Activated naive CD8-positive, alpha-beta T cell treated with anti-CD3 and anti-CD28 coated beads for 36 hours (primary cell): ENCODE measurements at regions not wholly inside any gene's neighbourhood (a gene's known extent, or its start where the extent isn't known, plus 50 kb on each side); places are given as distances from the start of the nearest gene placed in this dataset.
"Not testable (repeated sequence)": the region's sequence is repeated elsewhere in the genome, so short reads cannot be mapped to it uniquely, and the experiment has no call there.

Experiments
- DNase-seq: peaks from one replicate; pipeline ENCODE4 v3.0.0; 2021
- H3K27ac Mint-ChIP-seq: one replicate; pipeline ENCODE4 v1.8.0; 2022; ENCODE audit warnings: mild to moderate bottlenecking, moderate library complexity, mixed read lengths
- H3K27me3 Mint-ChIP-seq: one replicate; pipeline ENCODE4 v1.8.0; 2022; ENCODE audit warnings: mild to moderate bottlenecking, mixed read lengths
- H3K36me3 Mint-ChIP-seq: one replicate; pipeline ENCODE4 v1.8.0; 2021; ENCODE audit warnings: mild to moderate bottlenecking, mixed read lengths
- H3K4me1 Mint-ChIP-seq: one replicate; pipeline ENCODE4 v1.8.0; 2021; ENCODE audit warnings: mixed read lengths
- H3K4me3 Mint-ChIP-seq: one replicate; pipeline ENCODE4 v1.8.0; 2022; ENCODE audit warnings: mild to moderate bottlenecking, moderate library complexity, mixed read lengths
- H3K9me3 Mint-ChIP-seq: one replicate; pipeline ENCODE4 v1.8.0; 2022; ENCODE audit warnings: mixed read lengths

GRCh38 chr5:118107246-118107645, 881.1 kb downstream of the DTWD2 start:
- not testable (repeated sequence) for H3K4me1 Mint-ChIP-seq, H3K27ac Mint-ChIP-seq, DNase-seq, H3K36me3 Mint-ChIP-seq, H3K27me3 Mint-ChIP-seq, H3K9me3 Mint-ChIP-seq, H3K4me3 Mint-ChIP-seq

GRCh38 chr5:118098716-118099115, 889.6 kb downstream of the DTWD2 start:
- Mint-ChIP-seq H3K4me3 (no peak overlapping the region), H3K27ac (no peak overlapping the region), H3K27me3 (no peaks in the 10 kb centered on the region), H3K9me3 (no peaks in the 10 kb centered on the region), H3K4me1 (no peaks in the 10 kb centered on the region), H3K36me3 (no peaks in the 10 kb centered on the region)
- no peak for DNase-seq

- Mint-ChIP-seq H3K4me1 (no peaks in the 10 kb centered on the region), H3K9me3 (peaks cover under 1% of the 10 kb centered on the region), H3K36me3 (no peaks in the 10 kb centered on the region), H3K4me3 (no peak overlapping the region), H3K27ac (no peak overlapping the region), H3K27me3 (no peaks in the 10 kb centered on the region)
- DNase-seq, result no peak
Measured at GRCh38 chr5:118095115-118095514, 893.2 kb downstream of the DTWD2 start.

GRCh38 chr5:118088448-118088847, 899.9 kb downstream of the DTWD2 start:
- Mint-ChIP-seq H3K4me1 (no peaks in the 10 kb centered on the region), H3K27me3 (no peaks in the 10 kb centered on the region), H3K4me3 (no peak overlapping the region), H3K27ac (no peak overlapping the region), H3K36me3 (no peaks in the 10 kb centered on the region), H3K9me3 (peaks cover 1% of the 10 kb centered on the region)
- DNase-seq, result no peak

- Mint-ChIP-seq H3K4me3 (no peak overlapping the region), H3K4me1 (no peaks in the 10 kb centered on the region), H3K36me3 (no peaks in the 10 kb centered on the region), H3K27ac (no peak overlapping the region), H3K9me3 (peaks cover 1% of the 10 kb centered on the region), H3K27me3 (no peaks in the 10 kb centered on the region)
- DNase-seq, result no peak
Measured at GRCh38 chr5:118076490-118076889, 911.9 kb downstream of the DTWD2 start.

- Mint-ChIP-seq H3K4me1 (no peaks in the 10 kb centered on the region), H3K27me3 (no peaks in the 10 kb centered on the region)
Measured at GRCh38 chr5:118070041-118070440, 918.3 kb downstream of the DTWD2 start.

GRCh38 chr5:118069452-118069851, 918.9 kb downstream of the DTWD2 start:
- Mint-ChIP-seq H3K4me3 (no peak overlapping the region), H3K4me1 (no peaks in the 10 kb centered on the region), H3K36me3 (no peaks in the 10 kb centered on the region), H3K9me3 (peaks cover 2% of the 10 kb centered on the region), H3K27ac (no peak overlapping the region), H3K27me3 (no peaks in the 10 kb centered on the region)
- DNase-seq, result no peak

More at GRCh38 chr5:118070041-118070440, 918.3 kb downstream of the DTWD2 start:
- no peaks in the 10 kb centered on the region for H3K36me3 Mint-ChIP-seq
- no peak for DNase-seq
- no peaks in the 10 kb centered on the region for H3K9me3 Mint-ChIP-seq
- H3K4me3 Mint-ChIP-seq, result no peak overlapping the region
- H3K27ac Mint-ChIP-seq, result no peak overlapping the region

GRCh38 chr5:118068886-118069285, 919.5 kb downstream of the DTWD2 start:
- Mint-ChIP-seq H3K27me3 (no peaks in the 10 kb centered on the region), H3K4me1 (no peaks in the 10 kb centered on the region), H3K9me3 (peaks cover 3% of the 10 kb centered on the region), H3K36me3 (no peaks in the 10 kb centered on the region), H3K27ac (no peak overlapping the region), H3K4me3 (no peak overlapping the region)
- no peak for DNase-seq

- H3K4me3 Mint-ChIP-seq, DNase-seq, H3K36me3 Mint-ChIP-seq, H3K27ac Mint-ChIP-seq, H3K27me3 Mint-ChIP-seq, H3K4me1 Mint-ChIP-seq: not testable (repeated sequence)
- H3K9me3 Mint-ChIP-seq, result peaks cover 12% of the 10 kb centered on the region
Measured at GRCh38 chr5:118063836-118064235, 924.5 kb downstream of the DTWD2 start.

GRCh38 chr5:118060833-118061232, 927.5 kb downstream of the DTWD2 start:
- Mint-ChIP-seq H3K4me3 (no peak overlapping the region), H3K27ac (no peak overlapping the region), H3K27me3 (no peaks in the 10 kb centered on the region), H3K4me1 (no peaks in the 10 kb centered on the region), H3K36me3 (no peaks in the 10 kb centered on the region), H3K9me3 (peaks cover 12% of the 10 kb centered on the region)
- DNase-seq, result no peak

GRCh38 chr5:118052503-118052902, 935.8 kb downstream of the DTWD2 start:
- Mint-ChIP-seq H3K9me3 (peaks cover 4% of the 10 kb centered on the region), H3K27ac (no peak overlapping the region), H3K4me3 (no peak overlapping the region), H3K27me3 (no peaks in the 10 kb centered on the region), H3K4me1 (no peaks in the 10 kb centered on the region), H3K36me3 (no peaks in the 10 kb centered on the region)
- no peak for DNase-seq

GRCh38 chr5:118044169-118044568, 944.2 kb downstream of the DTWD2 start:
- no peak for DNase-seq
- no peak overlapping the region for H3K27ac Mint-ChIP-seq
- H3K36me3 Mint-ChIP-seq, result no peaks in the 10 kb centered on the region
- H3K27me3 Mint-ChIP-seq, result no peaks in the 10 kb centered on the region
- H3K4me3 Mint-ChIP-seq, result no peak overlapping the region
- H3K4me1 Mint-ChIP-seq, result no peaks in the 10 kb centered on the region
- peaks cover 3% of the 10 kb centered on the region for H3K9me3 Mint-ChIP-seq

- H3K9me3 Mint-ChIP-seq, result peaks cover 3% of the 10 kb centered on the region
- no peaks in the 10 kb centered on the region for H3K4me1 Mint-ChIP-seq
- H3K4me3 Mint-ChIP-seq, result no peak overlapping the region
- DNase-seq, result no peak
- H3K27ac Mint-ChIP-seq, result no peak overlapping the region
- no peaks in the 10 kb centered on the region for H3K27me3 Mint-ChIP-seq
- H3K36me3 Mint-ChIP-seq, result no peaks in the 10 kb centered on the region
Measured at GRCh38 chr5:118043531-118043930, 944.8 kb downstream of the DTWD2 start.

GRCh38 chr5:118042076-118042475, 946.3 kb downstream of the DTWD2 start:
- H3K27me3 Mint-ChIP-seq, result no peaks in the 10 kb centered on the region
- DNase-seq, result no peak
- no peaks in the 10 kb centered on the region for H3K4me1 Mint-ChIP-seq
- no peak overlapping the region for H3K27ac Mint-ChIP-seq
- peaks cover 3% of the 10 kb centered on the region for H3K9me3 Mint-ChIP-seq
- H3K36me3 Mint-ChIP-seq, result no peaks in the 10 kb centered on the region
- no peak overlapping the region for H3K4me3 Mint-ChIP-seq

- no peak overlapping the region for H3K4me3 Mint-ChIP-seq
- peaks cover 3% of the 10 kb centered on the region for H3K9me3 Mint-ChIP-seq
- H3K4me1 Mint-ChIP-seq, result no peaks in the 10 kb centered on the region
- no peaks in the 10 kb centered on the region for H3K27me3 Mint-ChIP-seq
- no peak for DNase-seq
- H3K36me3 Mint-ChIP-seq, result no peaks in the 10 kb centered on the region
- H3K27ac Mint-ChIP-seq, result no peak overlapping the region
Measured at GRCh38 chr5:118040496-118040895, 947.9 kb downstream of the DTWD2 start.

- Mint-ChIP-seq H3K27me3 (no peaks in the 10 kb centered on the region), H3K36me3 (no peaks in the 10 kb centered on the region), H3K27ac (no peak overlapping the region), H3K9me3 (peaks cover 7% of the 10 kb centered on the region), H3K4me1 (no peaks in the 10 kb centered on the region), H3K4me3 (no peak overlapping the region)
- no peak for DNase-seq
Measured at GRCh38 chr5:118033686-118034338, 954.5 kb downstream of the DTWD2 start.
